ENCODE measurements at regions not wholly inside any gene's neighbourhood (a gene's known extent, or its start where the extent isn't known, plus 50 kb on each side); places are given as distances from the start of the nearest gene placed in this dataset.

DNA sequence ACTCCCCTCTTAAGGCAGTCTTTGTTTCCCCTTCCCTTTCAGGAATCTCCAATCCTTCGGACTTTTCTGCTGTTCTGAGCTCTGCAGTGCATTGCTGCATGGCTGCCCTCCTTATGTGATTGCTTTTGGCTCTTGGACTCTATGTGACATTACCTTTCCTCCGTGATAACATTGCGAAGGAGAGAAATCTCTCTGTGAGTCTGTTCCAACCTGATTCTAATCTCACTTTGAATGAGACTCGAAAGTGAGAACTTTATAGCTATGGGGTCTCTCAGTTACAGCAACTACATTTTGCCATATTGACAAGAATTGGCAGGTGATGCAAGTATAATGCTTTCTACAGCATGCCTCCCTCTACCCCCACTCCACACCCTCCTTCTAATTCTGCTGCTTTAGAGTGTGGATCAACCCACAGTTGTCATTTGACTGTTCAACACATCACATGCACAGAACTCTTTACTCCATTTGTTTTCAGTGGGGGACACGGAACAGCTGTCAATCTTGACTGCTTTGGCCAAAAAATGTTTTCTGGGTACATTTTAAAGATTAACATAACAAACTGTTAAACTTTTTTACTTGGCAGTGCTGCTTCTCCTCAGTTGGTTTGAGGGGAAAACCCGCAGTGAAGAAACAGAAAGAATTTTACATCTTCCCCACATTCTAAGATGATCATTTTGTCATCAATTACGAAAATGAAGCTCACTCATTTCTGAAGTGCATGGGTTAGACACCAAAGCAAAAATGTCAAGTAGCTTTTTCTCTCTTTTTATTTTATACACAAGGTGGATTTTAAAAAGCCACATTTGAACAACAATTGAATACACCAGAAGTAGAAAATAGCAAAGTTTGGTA is 125.5 kb upstream of the RMST start:
- no peak overlapping the region for H3K27ac ChIP-seq (ENCODE audit: low read depth, low read length)
- TF ChIP-seq, protein P1, sequence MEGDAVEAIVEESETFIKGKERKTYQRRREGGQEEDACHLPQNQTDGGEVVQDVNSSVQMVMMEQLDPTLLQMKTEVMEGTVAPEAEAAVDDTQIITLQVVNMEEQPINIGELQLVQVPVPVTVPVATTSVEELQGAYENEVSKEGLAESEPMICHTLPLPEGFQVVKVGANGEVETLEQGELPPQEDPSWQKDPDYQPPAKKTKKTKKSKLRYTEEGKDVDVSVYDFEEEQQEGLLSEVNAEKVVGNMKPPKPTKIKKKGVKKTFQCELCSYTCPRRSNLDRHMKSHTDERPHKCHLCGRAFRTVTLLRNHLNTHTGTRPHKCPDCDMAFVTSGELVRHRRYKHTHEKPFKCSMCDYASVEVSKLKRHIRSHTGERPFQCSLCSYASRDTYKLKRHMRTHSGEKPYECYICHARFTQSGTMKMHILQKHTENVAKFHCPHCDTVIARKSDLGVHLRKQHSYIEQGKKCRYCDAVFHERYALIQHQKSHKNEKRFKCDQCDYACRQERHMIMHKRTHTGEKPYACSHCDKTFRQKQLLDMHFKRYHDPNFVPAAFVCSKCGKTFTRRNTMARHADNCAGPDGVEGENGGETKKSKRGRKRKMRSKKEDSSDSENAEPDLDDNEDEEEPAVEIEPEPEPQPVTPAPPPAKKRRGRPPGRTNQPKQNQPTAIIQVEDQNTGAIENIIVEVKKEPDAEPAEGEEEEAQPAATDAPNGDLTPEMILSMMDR (conservative IDR thresholded peaks at IDR 0.05), result no peak
- H3K9me3 ChIP-seq (ENCODE audit: control insufficient read depth, low read length), result no peaks in the 10 kb centered on the region
- no peak for DNase-seq
- H3K9ac ChIP-seq (ENCODE audit: extremely low read depth, low read length, poor library complexity, severe bottlenecking), result no peak overlapping the region
- WGBS, 2 experiments (ENCODE audit: insufficient coverage in 1 of 2, insufficient read length in 1 of 2), result 90 to 92% methylated on average over 5 to 7 of the region's 7 CpGs
- no peaks in the 10 kb centered on the region for H3K9me3 Mint-ChIP-seq
- H3K36me3 Mint-ChIP-seq (ENCODE audit: low read depth), result no peaks in the 10 kb centered on the region
- no peaks in the 10 kb centered on the region for H3K36me3 ChIP-seq (ENCODE audit: control insufficient read depth, insufficient read depth, low read length)
- H3K4me3 ChIP-seq (ENCODE audit: low read length), result no peak overlapping the region
- H3K27me3 Mint-ChIP-seq (ENCODE audit: insufficient read depth), result no peaks in the 10 kb centered on the region
- H3K4me1 Mint-ChIP-seq, result peaks cover 10% of the 10 kb centered on the region
- H3K27ac Mint-ChIP-seq, result no peak overlapping the region
- no peaks in the 10 kb centered on the region for H3K27me3 ChIP-seq (ENCODE audit: control insufficient read depth, insufficient read depth, low read length, poor library complexity, severe bottlenecking)
- H3K4me3 Mint-ChIP-seq, result no peak overlapping the region
- no peaks in the 10 kb centered on the region for H3K4me1 ChIP-seq (ENCODE audit: control insufficient read depth, insufficient read depth, low read length)

DNA sequence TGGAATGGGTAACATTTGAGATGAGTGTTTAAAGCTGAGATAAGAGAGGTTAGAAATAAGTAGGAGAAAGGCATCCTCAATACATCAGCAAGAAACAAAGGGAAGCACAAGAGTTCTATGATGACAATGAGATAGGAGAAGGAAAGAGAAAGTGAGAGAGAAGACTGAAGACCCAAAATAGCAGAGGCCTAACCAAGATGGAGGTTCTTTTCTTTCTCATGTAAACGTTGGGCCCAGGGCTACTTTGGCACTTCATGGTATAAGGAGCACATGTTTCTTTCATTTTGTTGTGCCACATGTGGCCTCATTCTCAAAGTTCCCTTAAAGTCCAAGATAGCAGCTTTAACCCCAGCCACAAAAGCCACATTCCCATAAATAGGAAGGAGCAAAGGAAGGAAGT is 120.5 kb upstream of the RMST start:
- Mint-ChIP-seq H3K4me3 (no peak overlapping the region), H3K36me3 (ENCODE audit: low read depth) (no peaks in the 10 kb centered on the region), H3K9me3 (no peaks in the 10 kb centered on the region), H3K27ac (no peak overlapping the region), H3K4me1 (peaks cover 10% of the 10 kb centered on the region), H3K27me3 (ENCODE audit: insufficient read depth) (no peaks in the 10 kb centered on the region)
- Histone ChIP-seq H3K27ac (ENCODE audit: low read depth, low read length) (no peak overlapping the region), H3K4me3 (ENCODE audit: low read length) (no peak overlapping the region), H3K4me1 (ENCODE audit: control insufficient read depth, insufficient read depth, low read length) (no peaks in the 10 kb centered on the region), H3K9ac (ENCODE audit: extremely low read depth, low read length, poor library complexity, severe bottlenecking) (no peak overlapping the region), H3K27me3 (ENCODE audit: control insufficient read depth, insufficient read depth, low read length, poor library complexity, severe bottlenecking) (no peaks in the 10 kb centered on the region), H3K9me3 (ENCODE audit: control insufficient read depth, low read length) (no peaks in the 10 kb centered on the region), H3K36me3 (ENCODE audit: control insufficient read depth, insufficient read depth, low read length) (no peaks in the 10 kb centered on the region)
- 81% methylated on average over 1 of the region's 1 CpG; no CpG with 5 or more reads in 1 of the 2 experiments for WGBS, 2 experiments (ENCODE audit: insufficient coverage in 1 of 2, insufficient read length in 1 of 2)
- DNase-seq, result no peak
- TF ChIP-seq, protein P1 (conservative IDR thresholded peaks at IDR 0.05), result no peak

DNA sequence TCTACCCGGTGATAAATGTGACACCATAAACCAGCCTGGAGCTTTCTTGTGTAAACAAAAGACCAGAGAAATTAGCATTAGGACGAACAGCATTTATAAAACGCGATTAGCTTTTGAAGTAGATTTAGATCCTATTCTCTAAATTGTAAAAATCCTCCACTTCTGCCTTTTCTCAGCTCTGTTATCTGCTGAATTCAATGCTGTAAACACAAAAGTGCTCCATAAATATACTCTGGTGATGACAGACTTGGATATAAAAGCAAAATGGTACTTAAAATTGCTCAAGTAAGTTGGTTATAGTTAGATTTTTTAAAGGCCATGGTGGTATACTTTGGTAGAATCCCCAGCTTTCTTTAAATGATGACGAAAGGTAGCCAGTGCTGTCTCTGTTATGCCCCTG is 114.6 kb upstream of the RMST start:
- TF ChIP-seq, protein P1 (conservative IDR thresholded peaks at IDR 0.05), result no peak
- Mint-ChIP-seq H3K4me3 (no peak overlapping the region), H3K9me3 (peaks cover 8% of the 10 kb centered on the region), H3K27me3 (ENCODE audit: insufficient read depth) (no peaks in the 10 kb centered on the region), H3K27ac (no peak overlapping the region), H3K36me3 (ENCODE audit: low read depth) (no peaks in the 10 kb centered on the region), H3K4me1 (no peaks in the 10 kb centered on the region)
- no peak overlapping the region for H3K27ac ChIP-seq (ENCODE audit: low read depth, low read length)
- whole genome bisulfite sequencing, 2 experiments (ENCODE audit: insufficient coverage in 1 of 2, insufficient read length in 1 of 2), result 88 to 97% methylated on average over 5 of the region's 5 CpGs
- H3K4me3 ChIP-seq (ENCODE audit: low read length), result no peak overlapping the region
- no peaks in the 10 kb centered on the region for H3K27me3 ChIP-seq (ENCODE audit: control insufficient read depth, insufficient read depth, low read length, poor library complexity, severe bottlenecking)
- no peaks in the 10 kb centered on the region for H3K4me1 ChIP-seq (ENCODE audit: control insufficient read depth, insufficient read depth, low read length)
- no peak for DNase-seq
- H3K9ac ChIP-seq (ENCODE audit: extremely low read depth, low read length, poor library complexity, severe bottlenecking), result no peak overlapping the region
- no peaks in the 10 kb centered on the region for H3K9me3 ChIP-seq (ENCODE audit: control insufficient read depth, low read length)
- H3K36me3 ChIP-seq (ENCODE audit: control insufficient read depth, insufficient read depth, low read length), result no peaks in the 10 kb centered on the region

All from endodermal cell (in vitro differentiated cells).